Hematopoietic multipotent progenitor cell treated with erythropoietin and hydrocortisone succinate and interleukin-3 and kit ligand, for 15 days (in vitro differentiated cells): ENCODE measurements at regions not wholly inside any gene's neighbourhood (a gene's known extent, or its start where the extent isn't known, plus 50 kb on each side); places are given as distances from the start of the nearest gene placed in this dataset.

ENCODE experiments used
- DNase-seq: peaks from one replicate; pipeline ENCODE4 v3.0.0-alpha.2; 2015; ENCODE audit warnings: low spot score

DNA sequence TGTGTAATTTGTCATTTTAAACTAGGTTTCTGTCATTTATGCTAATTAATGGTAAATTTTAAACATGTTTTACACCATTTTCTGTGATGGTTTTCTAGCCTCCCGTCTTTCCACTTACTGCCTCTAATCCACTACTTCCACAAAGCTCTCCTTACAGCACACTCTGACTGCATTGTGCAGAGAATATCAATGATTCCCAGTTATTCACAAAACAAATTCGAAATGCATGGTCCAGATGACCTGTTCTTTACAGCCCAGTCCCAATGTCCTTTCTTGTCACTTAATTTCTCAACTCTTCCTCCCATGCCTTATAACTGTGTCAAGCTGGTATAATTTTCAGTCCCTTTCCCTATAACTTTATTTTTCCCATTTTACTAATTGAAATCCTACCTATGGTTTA, 770.5 kb downstream of the USP25 start:
- DNase-seq = no peak

DNA sequence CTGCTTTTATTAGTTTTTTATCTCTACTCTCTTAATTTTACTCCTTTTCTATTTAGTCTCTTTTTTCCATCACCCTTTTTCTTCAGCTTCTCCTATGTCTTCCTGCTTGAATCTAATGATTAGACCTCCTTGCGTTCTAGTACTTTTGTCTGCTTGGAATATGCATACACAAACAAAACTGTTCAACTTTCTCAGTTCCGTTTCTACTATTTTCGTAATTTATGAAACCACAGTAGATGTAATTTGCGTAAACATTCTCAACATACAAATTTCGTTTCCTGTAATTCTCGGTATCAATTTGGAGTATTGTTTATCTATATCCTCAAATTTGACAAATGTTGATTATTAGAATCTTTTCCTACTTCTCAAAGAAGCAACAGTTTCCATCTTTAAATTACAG, 772.5 kb downstream of the USP25 start:
- DNase-seq = no peak

DNA sequence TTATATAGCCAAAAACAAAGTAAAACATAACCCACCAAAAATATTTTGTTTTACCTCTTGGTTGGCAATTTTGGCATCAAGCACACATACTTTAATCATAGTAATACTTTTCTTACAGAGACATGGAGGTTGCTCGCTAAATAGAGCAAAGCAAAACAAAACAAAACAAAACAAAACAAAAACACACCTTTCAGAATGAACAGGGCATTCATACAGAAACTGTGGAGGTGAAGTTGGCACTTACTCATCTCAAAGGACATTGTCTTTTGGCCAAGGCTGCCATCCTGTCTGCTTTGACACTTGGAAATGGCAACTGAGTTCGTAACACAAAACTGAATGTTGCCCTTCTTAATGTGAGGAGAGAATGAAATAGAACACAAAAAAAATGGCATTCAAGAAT, 773.1 kb downstream of the USP25 start:
- DNase-seq = no peak

DNA sequence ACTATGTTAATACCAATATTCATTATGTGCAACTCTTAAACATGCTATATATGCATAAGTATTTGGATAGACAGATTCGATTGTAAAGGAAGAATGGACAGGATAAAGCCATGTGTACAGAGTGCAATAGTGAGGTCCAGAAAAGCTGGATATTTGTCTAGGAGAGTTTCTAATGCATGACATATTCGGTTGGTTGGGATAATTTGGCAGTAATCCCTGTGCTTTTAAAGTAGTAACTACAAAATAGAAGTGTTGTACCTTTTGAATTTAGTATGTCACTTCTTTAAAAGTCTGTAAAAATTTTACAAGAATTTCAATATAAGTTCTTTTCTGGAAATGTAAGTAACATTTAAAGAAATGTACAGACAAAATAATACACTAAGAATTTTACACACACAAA, 774.5 kb downstream of the USP25 start:
- no peak for DNase-seq

DNA sequence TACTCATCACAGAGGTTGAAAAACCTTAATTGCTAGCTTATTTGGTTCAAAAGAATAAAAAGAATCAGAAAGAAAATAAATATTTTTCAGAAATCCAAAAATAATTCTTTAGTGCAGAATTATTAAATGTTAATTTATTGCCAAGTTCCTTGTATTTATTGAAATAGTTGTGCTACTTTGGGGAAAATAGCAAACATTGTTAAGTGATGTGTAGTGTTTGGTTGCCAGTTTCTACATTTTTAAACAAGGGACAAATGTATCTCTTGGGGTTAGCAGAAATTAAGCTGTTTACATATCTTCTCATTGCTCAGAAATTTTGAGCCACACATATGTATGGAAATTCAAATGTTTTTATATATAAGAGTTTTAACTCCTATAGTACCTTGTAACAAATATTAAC, 775.0 kb downstream of the USP25 start:
- no peak for DNase-seq

DNA sequence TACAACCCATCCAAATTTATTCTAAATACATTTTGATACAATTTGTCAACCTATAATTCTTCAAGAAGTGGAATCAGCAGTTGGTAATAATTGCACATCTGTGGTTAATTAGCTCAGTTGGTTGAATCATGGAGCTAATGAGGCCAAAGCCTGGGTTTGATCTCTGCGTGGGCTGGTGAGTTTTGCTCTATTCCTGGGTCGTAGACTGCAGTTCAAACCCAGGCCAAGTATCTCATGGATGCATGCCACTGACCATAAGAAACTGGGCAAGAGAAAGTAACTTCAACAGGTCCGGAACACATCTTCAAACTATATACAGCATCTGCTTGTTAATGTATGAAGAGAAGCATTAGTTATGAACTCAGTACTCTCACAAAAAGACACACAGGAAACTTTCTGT, 779.7 kb downstream of the USP25 start:
- no peak for DNase-seq

DNA sequence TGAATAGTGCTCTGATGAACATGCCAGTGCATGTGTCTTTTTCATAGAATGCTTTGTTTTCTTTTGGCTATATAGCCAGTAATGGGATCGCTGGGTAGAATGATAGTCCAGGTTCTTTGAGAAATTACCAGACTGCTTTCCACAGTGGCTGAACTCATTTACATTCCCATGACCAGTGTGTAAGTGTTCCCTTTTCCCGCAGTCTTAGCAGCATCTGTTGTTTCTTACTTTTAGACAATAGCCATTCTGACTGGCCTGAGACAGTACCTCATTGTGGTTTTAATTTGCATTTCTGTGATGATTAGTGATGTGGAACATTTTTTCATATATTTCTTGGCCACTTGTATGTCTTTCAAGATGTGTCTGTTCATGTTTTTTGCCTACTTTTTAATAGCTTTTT, 784.5 kb downstream of the USP25 start:
- no peak for DNase-seq

DNA sequence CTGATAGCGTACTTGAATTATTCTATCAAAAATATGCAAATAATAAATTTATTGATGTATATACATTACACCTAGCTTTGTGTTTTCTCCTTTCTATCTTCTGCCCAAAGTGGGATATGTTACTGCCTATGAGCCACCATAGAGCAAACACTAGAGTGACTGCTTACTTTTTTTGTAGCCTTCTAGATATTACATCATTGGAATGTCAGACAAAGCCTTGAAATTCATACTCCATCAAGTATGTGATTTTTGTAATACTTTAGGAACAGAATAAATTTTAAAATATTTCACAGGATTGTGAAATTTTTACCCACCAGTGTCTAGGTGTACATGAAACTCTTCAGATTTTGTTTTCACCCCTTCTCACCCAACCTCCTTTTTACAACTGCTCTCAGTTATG, 787.6 kb downstream of the USP25 start:
- no peak for DNase-seq

DNA sequence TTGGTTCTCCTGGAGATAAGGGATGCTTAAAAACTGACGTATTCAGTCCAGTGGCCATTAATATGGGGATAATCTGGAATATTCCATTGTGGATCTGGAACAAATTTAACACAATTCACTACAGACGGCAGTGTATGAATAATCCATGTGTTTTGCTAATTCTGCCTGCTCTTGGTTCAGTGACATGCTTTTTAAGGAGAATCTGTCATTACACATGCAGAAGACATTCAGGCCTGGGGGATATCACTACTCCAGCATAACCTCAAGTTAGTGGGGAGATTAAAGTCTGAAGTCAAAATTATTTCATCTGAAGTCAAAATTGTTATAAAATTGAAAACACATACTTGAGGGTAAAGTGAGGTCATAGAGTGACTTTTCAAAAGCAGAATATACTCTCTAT, 789.3 kb downstream of the USP25 start:
- no peak for DNase-seq

DNA sequence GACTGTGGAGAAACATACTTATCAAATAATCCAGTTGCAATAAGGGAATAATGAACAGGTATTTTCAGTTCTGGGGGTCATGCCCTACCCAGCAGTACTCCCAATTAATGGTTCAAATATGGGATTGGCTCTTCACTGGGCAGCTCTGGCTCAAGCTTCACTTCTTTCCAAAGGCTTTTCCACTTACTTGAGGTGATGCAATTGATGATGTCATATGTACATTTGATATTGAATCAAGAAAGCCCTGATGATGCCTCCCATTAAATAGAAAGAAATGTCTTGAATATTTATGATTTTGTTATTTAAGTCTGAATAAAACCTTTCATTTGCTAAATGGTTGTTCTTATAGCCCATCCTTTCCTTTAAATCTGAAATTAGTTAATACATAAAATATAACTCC, 789.9 kb downstream of the USP25 start:
- no peak for DNase-seq

DNA sequence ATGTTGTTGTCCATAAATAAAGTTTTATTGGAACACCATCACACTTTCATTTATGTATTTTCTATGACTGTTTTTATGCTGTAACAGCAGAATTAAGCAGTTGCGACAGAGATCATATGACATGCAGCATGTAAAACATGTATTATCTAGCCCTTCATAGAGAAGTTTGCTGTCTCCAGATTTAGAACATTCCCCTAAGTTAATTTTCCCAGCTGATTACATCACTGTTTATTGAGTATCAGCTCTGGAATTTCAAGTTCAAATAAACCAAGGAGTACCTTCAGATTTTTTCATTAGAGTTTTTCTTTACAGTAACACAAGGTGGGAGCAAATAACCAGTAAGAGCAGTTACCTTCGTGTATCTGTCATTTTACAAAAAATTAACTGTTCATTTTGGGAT, 792.8 kb downstream of the USP25 start:
- DNase-seq = no peak

DNA sequence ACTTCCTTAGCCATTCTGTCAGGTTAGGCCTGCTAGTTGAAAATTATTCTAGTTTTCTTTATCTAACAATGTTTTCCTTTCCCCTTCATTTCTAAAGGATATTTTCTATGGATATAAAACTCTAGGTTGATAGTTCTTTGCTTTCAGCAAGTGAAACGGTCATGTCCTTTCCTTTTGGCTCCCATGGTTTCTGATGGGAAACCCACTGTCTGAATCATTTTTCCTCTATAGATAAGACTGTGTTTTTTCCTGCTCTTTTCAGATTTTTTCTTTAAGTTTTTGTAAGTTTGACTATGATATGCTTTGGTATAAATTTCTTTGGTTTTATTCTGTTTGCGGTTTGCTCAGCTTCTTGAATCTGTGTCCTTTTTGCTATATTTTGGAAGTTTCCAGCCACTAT, 800.9 kb downstream of the USP25 start:
- DNase-seq = no peak

DNA sequence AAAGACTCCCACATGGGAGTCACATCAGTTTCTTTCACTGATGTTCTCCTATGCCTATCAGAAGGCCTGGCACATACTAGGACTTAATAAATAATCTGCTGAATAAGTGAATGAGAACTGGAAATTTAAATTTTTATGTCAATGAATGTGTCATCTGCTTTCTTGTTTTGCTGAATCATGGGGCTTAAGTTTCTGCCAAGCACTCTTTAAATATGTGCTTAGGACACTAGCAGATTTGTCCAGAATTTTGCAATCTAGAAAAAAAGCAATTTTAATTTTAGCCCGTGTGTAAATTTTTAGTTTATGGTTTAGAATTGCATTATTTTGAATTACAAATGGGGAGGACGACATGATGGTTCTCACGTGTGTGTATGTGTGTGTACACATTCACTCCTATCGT, 803.1 kb downstream of the USP25 start:
- DNase-seq = no peak

DNA sequence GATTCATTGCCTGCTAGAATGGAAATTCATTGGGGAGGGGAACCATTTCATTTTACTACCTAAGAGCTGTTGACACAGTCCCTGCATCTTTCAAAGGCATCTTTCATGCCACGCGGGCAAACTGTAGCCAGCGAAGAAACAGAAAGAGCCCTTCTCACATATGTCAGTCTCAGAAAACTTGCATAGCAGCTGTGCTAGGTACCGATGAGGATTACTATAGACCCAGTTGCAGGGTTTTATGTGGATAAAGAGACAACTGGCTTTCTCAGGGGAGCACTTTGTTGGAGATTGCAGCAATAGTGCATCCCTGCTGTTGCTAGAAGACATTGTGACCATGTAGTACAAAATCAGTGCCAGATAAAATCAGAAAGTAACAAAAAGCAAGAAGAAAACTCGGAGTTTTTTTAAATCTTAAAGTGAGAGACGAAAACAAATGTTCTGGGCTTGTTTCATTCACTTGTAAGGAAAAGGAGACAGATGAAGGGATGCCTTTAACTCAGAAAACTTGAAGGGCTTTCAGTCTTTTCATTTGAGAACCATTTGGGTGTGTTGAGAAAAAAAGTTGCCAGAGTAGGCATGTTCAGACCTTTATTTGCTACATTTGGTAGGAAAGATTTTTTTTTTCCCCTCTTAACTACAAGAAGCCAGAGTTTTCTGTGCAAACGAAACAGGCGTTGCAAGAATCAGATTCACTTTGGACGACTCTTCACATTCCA, 804.1 kb downstream of the USP25 start:
- DNase-seq = no peak

DNA sequence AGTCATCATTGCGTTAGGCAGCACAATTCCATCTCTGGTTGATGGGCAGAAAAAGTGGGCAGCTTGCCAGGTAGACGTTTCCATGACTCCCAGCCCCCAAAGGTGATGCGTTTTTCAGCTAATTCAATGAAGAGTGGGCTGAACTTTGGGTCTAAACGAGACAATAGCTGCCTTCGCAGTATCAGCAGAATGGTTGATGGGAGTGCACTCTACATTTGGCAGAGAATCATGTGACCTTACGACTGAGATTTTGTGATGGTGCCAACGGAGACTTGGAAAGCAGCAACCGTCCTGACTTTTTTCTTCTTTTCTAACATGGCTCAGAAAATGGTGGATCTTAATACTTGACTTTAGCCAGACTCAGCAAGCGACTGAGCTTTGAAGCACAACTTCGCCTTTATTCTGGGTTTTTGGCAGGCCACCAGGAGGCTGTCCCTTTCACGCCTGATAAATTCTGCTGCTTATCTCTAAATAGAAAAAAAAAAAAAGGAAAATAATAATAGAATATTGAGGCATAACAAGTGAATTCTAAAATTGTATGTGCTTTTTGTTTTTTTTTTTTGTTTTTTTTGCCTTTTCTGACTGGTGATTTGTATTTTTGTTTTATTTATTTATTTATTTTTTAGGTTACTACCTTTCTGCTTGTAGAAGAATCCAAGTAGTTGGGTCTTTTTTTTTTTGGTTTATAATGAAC, 804.8 kb downstream of the USP25 start:
- no peak for DNase-seq

DNA sequence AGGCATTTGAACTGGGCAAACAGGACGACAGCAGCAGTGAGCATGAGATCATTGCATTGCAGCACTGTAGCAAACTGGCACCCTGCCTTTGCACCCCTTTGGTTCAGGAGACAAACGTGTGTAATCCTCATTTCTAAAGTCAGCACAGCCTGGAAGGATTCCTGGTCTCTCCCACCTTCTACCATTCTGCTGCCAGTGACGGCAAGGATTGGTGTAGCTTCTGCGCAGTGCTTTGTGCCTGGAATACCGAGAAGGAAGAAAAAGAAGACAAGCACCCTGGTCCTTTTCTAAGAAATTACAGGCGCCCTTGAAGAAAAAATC, 805.3 kb downstream of the USP25 start:
- DNase-seq = no peak

DNA sequence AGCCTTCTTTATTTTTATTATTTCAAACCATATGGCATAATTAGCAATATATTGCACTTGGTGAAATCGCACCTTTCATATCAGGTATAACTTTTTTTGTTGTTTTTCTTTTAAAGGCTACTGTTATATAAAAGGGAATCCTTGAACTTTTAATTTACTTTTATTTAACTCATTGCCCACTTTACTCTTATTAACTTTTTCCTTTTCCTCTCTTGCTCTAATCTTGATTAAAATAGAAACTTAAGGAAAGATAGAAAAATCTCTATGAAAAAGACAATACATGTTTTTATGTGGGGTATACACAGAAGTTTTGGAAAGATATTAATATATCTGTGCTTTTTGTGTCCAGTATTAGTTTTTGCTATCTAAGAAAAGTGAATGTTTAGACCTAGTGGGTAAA, 805.8 kb downstream of the USP25 start:
- DNase-seq = no peak

DNA sequence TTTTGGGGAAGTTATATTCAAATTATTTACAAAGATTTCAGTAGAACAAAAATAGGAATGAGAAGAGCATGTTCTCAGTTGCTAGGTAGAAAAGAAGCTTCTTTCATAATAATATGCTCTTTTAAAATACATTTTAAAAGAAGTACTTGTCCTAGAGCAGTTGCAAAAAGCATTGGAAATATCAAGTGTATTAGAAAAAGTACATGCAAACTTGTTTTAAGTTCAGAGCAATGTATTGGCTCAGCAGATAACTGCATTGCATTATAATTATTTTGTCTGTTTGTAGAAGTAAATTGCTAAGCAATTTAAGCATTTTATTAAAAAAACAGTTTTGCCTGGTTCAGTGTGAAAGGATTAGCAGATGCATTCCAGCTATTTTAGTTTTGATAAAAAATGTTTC, 806.4 kb downstream of the USP25 start:
- no peak for DNase-seq

DNA sequence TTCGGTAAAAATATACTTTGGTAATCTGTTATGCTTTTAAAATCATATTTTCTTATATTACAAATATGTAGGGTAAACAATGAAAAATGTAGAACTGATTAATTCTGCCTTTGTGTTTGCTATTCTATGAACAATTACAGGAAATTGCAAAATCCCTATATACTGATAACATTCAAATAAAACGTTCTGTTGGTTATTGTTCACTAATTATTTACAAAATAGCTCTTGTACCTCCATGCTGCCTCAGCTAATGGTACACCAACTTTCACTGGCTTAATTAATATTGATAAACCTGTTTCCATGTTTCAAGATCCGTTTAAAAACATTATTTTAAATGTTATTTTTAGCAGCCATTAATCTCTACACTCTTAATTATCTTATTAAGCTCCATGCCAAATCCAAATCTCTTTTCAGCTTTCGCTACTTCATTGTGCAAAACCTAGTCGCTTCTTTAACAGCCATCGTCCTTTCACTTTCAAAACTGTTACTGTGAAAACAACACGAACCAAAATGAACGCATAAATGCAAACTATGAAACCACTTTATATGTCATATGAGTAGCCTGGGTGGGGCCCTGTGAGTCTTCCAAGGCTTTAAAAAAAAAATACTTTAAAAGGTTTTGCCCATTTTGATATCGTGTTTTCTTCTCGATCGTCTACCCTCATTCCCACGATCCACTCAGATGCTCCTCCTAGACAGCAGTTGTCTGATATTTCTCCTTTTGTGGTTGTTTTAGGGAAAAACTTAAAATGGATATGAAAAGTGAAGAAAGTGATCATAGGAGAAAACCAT, 807.1 kb downstream of the USP25 start:
- DNase-seq = no peak

DNA sequence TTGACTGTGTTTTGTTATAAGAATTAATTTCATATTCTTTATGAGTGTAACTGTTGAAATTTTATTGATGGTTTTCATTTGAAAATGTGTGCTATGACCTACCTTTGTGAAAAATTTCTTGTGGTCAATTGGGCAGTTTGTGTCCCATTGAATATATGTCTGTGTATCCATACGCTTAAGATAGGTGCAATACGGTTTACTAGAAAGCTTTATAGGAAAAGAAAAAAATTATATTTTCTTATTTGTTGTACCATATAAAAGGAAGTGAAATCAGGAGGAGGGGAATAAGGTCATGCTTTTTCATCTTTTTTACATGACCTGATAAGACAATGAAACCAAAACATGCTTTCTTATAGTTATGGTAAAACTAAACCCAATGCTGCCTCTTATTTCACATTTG, 807.7 kb downstream of the USP25 start:
- no peak for DNase-seq

DNA sequence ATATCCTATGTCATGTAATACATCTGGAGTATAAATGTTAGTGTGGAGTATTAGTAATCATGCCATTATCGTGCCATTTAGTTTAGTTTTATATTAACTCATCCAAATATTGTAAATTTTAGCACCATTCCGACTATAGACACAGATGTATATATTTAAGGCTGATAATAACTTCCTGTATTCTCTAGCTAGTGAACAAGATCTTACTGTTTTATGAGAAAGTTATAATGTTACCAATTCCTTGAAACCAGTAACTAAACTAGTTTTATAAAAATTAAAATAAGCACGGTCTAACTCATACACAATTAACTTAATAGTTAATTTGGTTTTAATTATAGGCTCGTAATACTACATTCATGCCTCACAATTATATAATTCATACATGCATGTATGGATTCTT, 808.6 kb downstream of the USP25 start:
- DNase-seq = no peak

DNA sequence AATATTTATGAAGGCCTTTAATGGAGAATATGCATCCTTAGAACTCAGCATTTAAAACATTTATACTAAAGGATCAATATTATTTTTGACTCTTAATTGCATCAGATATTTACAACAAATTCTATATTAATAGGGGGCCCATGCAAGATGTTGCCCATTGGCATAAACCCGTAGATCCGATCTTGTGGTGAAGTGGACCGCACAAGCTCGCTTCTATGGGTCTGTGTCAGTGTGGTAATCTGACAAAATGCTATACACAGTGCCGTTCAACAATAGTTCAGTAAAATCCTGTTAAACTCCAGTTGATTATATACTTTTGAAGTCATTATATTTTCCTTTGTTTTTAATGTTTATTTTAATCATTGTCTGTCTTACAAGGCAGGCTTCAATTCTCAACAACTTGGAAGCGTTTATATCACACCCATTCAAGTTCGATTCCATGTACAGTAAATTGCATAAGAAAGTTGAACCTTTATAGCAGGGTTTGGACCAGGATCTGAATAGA, 809.2 kb downstream of the USP25 start:
- no peak for DNase-seq
